HL-60 (cell line): ENCODE measurements at regions not wholly inside any gene's neighbourhood (a gene's known extent, or its start where the extent isn't known, plus 50 kb on each side); places are given as distances from the start of the nearest gene placed in this dataset.

Source experiments
- DNase-seq, 2 experiments: peaks; one replicate each; pipeline ENCODE4 v3.0.0-alpha.2; 2010 to 2020; ENCODE audit warnings: low read depth in 1 of 2, low spot score in 1 of 2
- H3K27ac ChIP-seq: fragments of 250-450 bp; sonication (Bioruptor Pico); replicated peaks from 2 replicates; pipeline ENCODE4 v1.5.1; 2020; ENCODE audit warnings: mild to moderate bottlenecking, moderate library complexity
- H3K27me3 ChIP-seq: fragments of 250-450 bp; sonication (Bioruptor Pico); 2 replicates; pipeline ENCODE4 v1.5.1; 2021; ENCODE audit warnings: mild to moderate bottlenecking, moderate library complexity; ENCODE audit not compliant: insufficient read depth, poor library complexity, severe bottlenecking
- H3K4me3 ChIP-seq: replicated peaks from 2 replicates; pipeline ENCODE4 v1.5.1; 2011; ENCODE audit warnings: mild to moderate bottlenecking, control low read depth, low read length; ENCODE audit not compliant: insufficient read depth
- GABPA ChIP-seq: IDR thresholded peaks from 2 replicates; pipeline ENCODE4 v1.6.1; 2012; ENCODE audit warnings: low read depth
- POLR2AphosphoS5 ChIP-seq: IDR thresholded peaks from 2 replicates; pipeline ENCODE4 v1.6.1; 2012; ENCODE audit warnings: low read depth
- SPI1 ChIP-seq: IDR thresholded peaks from 2 replicates; pipeline ENCODE4 v1.6.1; 2012; ENCODE audit warnings: low read depth, mild to moderate bottlenecking, borderline replicate concordance
- TF ChIP-seq, protein P1 (sequence below): IDR thresholded peaks from one replicate; pipeline ENCODE4 v1.5.1; 2011; ENCODE audit warnings: low read length, control low read depth, inconsistent platforms; ENCODE audit not compliant: insufficient read depth
- TF ChIP-seq, protein P2 (sequence below): IDR thresholded peaks from 2 replicates; pipeline ENCODE4 v1.6.1; 2012; ENCODE audit warnings: low read depth; ENCODE audit not compliant: insufficient replicate concordance

GRCh38 chr3:69536306-69537020, 150.6 kb upstream of the FRMD4B start:
- H3K27ac ChIP-seq: no peak overlapping the region
- TF ChIP-seq, protein P1, sequence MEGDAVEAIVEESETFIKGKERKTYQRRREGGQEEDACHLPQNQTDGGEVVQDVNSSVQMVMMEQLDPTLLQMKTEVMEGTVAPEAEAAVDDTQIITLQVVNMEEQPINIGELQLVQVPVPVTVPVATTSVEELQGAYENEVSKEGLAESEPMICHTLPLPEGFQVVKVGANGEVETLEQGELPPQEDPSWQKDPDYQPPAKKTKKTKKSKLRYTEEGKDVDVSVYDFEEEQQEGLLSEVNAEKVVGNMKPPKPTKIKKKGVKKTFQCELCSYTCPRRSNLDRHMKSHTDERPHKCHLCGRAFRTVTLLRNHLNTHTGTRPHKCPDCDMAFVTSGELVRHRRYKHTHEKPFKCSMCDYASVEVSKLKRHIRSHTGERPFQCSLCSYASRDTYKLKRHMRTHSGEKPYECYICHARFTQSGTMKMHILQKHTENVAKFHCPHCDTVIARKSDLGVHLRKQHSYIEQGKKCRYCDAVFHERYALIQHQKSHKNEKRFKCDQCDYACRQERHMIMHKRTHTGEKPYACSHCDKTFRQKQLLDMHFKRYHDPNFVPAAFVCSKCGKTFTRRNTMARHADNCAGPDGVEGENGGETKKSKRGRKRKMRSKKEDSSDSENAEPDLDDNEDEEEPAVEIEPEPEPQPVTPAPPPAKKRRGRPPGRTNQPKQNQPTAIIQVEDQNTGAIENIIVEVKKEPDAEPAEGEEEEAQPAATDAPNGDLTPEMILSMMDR: no peak
- TF ChIP-seq POLR2AphosphoS5 (no peak), SPI1 (no peak), GABPA (no peak)
- TF ChIP-seq, protein P2, sequence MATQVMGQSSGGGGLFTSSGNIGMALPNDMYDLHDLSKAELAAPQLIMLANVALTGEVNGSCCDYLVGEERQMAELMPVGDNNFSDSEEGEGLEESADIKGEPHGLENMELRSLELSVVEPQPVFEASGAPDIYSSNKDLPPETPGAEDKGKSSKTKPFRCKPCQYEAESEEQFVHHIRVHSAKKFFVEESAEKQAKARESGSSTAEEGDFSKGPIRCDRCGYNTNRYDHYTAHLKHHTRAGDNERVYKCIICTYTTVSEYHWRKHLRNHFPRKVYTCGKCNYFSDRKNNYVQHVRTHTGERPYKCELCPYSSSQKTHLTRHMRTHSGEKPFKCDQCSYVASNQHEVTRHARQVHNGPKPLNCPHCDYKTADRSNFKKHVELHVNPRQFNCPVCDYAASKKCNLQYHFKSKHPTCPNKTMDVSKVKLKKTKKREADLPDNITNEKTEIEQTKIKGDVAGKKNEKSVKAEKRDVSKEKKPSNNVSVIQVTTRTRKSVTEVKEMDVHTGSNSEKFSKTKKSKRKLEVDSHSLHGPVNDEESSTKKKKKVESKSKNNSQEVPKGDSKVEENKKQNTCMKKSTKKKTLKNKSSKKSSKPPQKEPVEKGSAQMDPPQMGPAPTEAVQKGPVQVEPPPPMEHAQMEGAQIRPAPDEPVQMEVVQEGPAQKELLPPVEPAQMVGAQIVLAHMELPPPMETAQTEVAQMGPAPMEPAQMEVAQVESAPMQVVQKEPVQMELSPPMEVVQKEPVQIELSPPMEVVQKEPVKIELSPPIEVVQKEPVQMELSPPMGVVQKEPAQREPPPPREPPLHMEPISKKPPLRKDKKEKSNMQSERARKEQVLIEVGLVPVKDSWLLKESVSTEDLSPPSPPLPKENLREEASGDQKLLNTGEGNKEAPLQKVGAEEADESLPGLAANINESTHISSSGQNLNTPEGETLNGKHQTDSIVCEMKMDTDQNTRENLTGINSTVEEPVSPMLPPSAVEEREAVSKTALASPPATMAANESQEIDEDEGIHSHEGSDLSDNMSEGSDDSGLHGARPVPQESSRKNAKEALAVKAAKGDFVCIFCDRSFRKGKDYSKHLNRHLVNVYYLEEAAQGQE: no peak
- no peaks in the 10 kb centered on the region for H3K27me3 ChIP-seq
- no peak for DNase-seq
- no peak overlapping the region for H3K4me3 ChIP-seq

DNA sequence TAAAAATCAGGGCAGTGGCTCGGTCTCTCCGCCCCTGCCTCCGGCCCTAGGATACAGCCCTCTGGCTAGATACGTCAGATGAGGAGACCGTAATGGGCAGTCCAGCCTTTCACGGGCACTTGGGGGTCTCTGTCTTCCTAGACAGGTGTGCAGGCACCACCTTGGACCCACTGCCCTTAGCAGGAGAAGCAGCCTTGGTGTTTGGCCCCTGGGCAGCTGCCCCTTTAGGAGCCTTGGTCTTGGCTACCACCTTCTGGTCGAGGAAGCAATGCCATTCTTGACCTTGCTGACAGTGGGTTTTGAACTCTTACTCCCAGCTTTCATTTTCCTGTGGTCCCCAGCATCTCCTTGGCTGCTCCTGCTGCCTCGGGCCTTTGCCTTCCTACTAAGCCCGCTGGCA, 149.7 kb upstream of the FRMD4B start:
- Histone ChIP-seq H3K27ac (no peak overlapping the region), H3K27me3 (no peaks in the 10 kb centered on the region), H3K4me3 (no peak overlapping the region)
- no peak for DNase-seq
- TF ChIP-seq, protein P2: no peak
- TF ChIP-seq GABPA (no peak), POLR2AphosphoS5 (no peak), SPI1 (no peak)
- TF ChIP-seq, protein P1: no peak

GRCh38 chr3:69532547-69533224, 146.8 kb upstream of the FRMD4B start:
- H3K27ac ChIP-seq: no peak overlapping the region
- H3K4me3 ChIP-seq: no peak overlapping the region
- no peaks in the 10 kb centered on the region for H3K27me3 ChIP-seq
- TF ChIP-seq, protein P1: no peak
- TF ChIP-seq, protein P2: no peak
- DNase-seq: no peak
